SK-N-SH (cell line): ENCODE measurements at regions not wholly inside any gene's neighbourhood (a gene's known extent, or its start where the extent isn't known, plus 50 kb on each side); places are given as distances from the start of the nearest gene placed in this dataset.

Source experiments
- CTCF ChIP-seq: fragments of 200-600 bp; sonication (generic); IDR thresholded peaks from 2 replicates; pipeline ENCODE4 v1.6.1; 2017; ENCODE audit warnings: antibody characterized with exemption, mild to moderate bottlenecking, moderate library complexity
- EP300 ChIP-seq, 2 experiments: IDR thresholded peaks; 2 replicates each; pipeline versions ENCODE4 v1.4.0 to v1.6.1; 2012; ENCODE audit warnings: borderline replicate concordance in 1 of 2, low read depth in 1 of 2, low read length in 1 of 2
- MAX ChIP-seq: IDR thresholded peaks from 2 replicates; pipeline ENCODE4 v1.4.0; 2012; ENCODE audit warnings: low read depth
- POLR2AphosphoS5 ChIP-seq: IDR thresholded peaks from 2 replicates; pipeline ENCODE4 v1.6.1; 2012; ENCODE audit warnings: low read depth, low read length
- TAF1 ChIP-seq: IDR thresholded peaks from 2 replicates; pipeline ENCODE4 v1.6.1; 2012; ENCODE audit warnings: low read depth, mild to moderate bottlenecking, low read length, moderate library complexity, borderline replicate concordance
- TCF12 ChIP-seq: IDR thresholded peaks from 2 replicates; pipeline ENCODE4 v1.4.0; 2012
- USF2 ChIP-seq: fragments of 150-350 bp; IDR thresholded peaks from 2 replicates; pipeline ENCODE4 v1.6.1; 2017; ENCODE audit warnings: antibody characterized with exemption, low read length, low read depth, borderline replicate concordance
- ZBTB33 ChIP-seq: IDR thresholded peaks from 2 replicates; pipeline ENCODE4 v1.4.0; 2012; ENCODE audit warnings: low read depth, borderline replicate concordance

GRCh38 chr16:26802965-26803364 is 263.8 kb upstream of the C16orf82 start:
- TF ChIP-seq CTCF (no peak), POLR2AphosphoS5 (no peak), EP300 (IDR thresholded peaks at IDR 0.05; ENCODE audit: borderline replicate concordance in 1 of 2, low read depth in 1 of 2, low read length in 1 of 2) (no peak), TAF1 (no peak), TCF12 (no peak), MAX (no peak), USF2 (no peak), ZBTB33 (no peak)
